Breast epithelium (tissue), 3 donors: ENCODE measurements at regions not wholly inside any gene's neighbourhood (a gene's known extent, or its start where the extent isn't known, plus 50 kb on each side); places are given as distances from the start of the nearest gene placed in this dataset.

Experiments used
- POLR2A ChIP-seq: fragments of 450-650 bp; IDR thresholded peaks from one replicate; pipeline ENCODE4 v1.6.1; 2016; ENCODE audit warnings: antibody characterized with exemption, mild to moderate bottlenecking, moderate library complexity
- POLR2AphosphoS5 ChIP-seq, 3 donors: sonication (generic); formaldehyde crosslinking; IDR thresholded peaks; one replicate each; pipeline ENCODE4 v1.6.1; 2017; ENCODE audit warnings: antibody characterized with exemption in 3 of 3
- TF ChIP-seq, protein P1 (sequence below), 3 donors: fragments of 450-650 bp; IDR thresholded peaks; one replicate each; pipeline ENCODE4 v1.5.1; 2016 to 2017; ENCODE audit warnings: antibody characterized with exemption in 3 of 3, mild to moderate bottlenecking in 3 of 3, moderate library complexity in 3 of 3

DNA sequence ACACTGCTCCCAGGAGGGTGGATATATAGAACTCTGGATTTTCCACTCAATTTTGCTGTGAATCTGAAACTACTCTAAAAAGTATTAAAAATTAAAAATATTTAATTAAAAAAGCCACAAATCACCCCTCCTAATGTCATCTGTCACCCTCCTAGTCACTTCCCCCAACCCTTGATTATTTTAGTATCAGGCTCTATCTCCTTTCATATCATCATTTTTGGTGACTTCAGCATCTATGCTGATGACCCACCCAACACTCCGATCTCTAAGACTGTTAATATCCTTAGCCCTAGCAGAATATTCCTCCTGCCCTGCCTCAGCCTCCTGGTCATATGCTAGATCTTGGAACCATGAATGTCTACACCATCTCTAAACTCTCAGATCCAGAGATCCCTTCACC, 128.3 kb upstream of the SLC1A4 start:
- TF ChIP-seq POLR2A (no peak), POLR2AphosphoS5 (IDR thresholded peaks at IDR 0.05) (no peak)
- TF ChIP-seq, protein P1, sequence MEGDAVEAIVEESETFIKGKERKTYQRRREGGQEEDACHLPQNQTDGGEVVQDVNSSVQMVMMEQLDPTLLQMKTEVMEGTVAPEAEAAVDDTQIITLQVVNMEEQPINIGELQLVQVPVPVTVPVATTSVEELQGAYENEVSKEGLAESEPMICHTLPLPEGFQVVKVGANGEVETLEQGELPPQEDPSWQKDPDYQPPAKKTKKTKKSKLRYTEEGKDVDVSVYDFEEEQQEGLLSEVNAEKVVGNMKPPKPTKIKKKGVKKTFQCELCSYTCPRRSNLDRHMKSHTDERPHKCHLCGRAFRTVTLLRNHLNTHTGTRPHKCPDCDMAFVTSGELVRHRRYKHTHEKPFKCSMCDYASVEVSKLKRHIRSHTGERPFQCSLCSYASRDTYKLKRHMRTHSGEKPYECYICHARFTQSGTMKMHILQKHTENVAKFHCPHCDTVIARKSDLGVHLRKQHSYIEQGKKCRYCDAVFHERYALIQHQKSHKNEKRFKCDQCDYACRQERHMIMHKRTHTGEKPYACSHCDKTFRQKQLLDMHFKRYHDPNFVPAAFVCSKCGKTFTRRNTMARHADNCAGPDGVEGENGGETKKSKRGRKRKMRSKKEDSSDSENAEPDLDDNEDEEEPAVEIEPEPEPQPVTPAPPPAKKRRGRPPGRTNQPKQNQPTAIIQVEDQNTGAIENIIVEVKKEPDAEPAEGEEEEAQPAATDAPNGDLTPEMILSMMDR (IDR thresholded peaks at IDR 0.05) = no peak
